Activated CD4-positive, alpha-beta T cell treated with anti-CD3 and anti-CD28 coated beads for 36 hours (primary cell): ENCODE measurements at regions not wholly inside any gene's neighbourhood (a gene's known extent, or its start where the extent isn't known, plus 50 kb on each side); places are given as distances from the start of the nearest gene placed in this dataset.

Experiments used
- ATAC-seq: fragments of 200-7000 bp; cut with Tn5 transposase; one replicate; pipeline ENCODE4 v1.10.0; 2021; ENCODE audit warnings: mild to moderate bottlenecking, moderate library complexity
- CTCF ChIA-PET: fragments of 350-600 bp; sonication (Branson Sonifier 250); formaldehyde crosslinking; loops from one replicate; lab custom pipeline; 2021; ENCODE audit warnings: antibody characterized with exemption; lab: Charles Lee
- POLR2A ChIA-PET: fragments of 350-600 bp; sonication (Branson Sonifier 250); formaldehyde crosslinking; loops from one replicate; lab custom pipeline; 2021; ENCODE audit warnings: antibody characterized with exemption, inconsistent platforms; lab: Charles Lee
- DNase-seq: peaks from one replicate; pipeline ENCODE4 v3.0.0-alpha.2; 2020
- H3K27ac Mint-ChIP-seq: one replicate; pipeline ENCODE4 v1.8.0; 2021; ENCODE audit warnings: mixed read lengths
- H3K27me3 Mint-ChIP-seq: one replicate; pipeline ENCODE4 v1.8.0; 2021; ENCODE audit warnings: mixed read lengths
- H3K36me3 Mint-ChIP-seq: one replicate; pipeline ENCODE4 v1.8.0; 2021; ENCODE audit warnings: low read depth, mixed read lengths
- H3K4me1 Mint-ChIP-seq: one replicate; pipeline ENCODE4 v1.8.0; 2021; ENCODE audit warnings: mixed read lengths
- H3K4me3 Mint-ChIP-seq: one replicate; pipeline ENCODE4 v1.8.0; 2021; ENCODE audit warnings: mild to moderate bottlenecking, moderate library complexity, mixed read lengths
- H3K9me3 Mint-ChIP-seq: one replicate; pipeline ENCODE4 v1.8.0; 2021; ENCODE audit warnings: low read depth, mixed read lengths
- intact Hi-C, 2 experiments: fragments of 100-400 bp; cut with DNase I in 1 of 2; cut with micrococcal nuclease in 1 of 2; formaldehyde crosslinking; loops; one replicate each; pipeline versions ENCODE4 v1.14.2 to v1.15.1; 2022 to 2024; cut with DNase I, micrococcal nuclease

- Mint-ChIP-seq H3K27me3 (peaks cover 21% of the 10 kb centered on the region), H3K27ac (no peak overlapping the region), H3K4me1 (no peaks in the 10 kb centered on the region), H3K9me3 (no peaks in the 10 kb centered on the region), H3K36me3 (no peaks in the 10 kb centered on the region), H3K4me3 (no peak overlapping the region)
- no peak for ATAC-seq
- ChIA-PET POLR2A (no interaction called here), CTCF (interaction anchor here (1.0 kb wide), 1 partner anchor 8 kb away, joined by 3 read pairs; no protein-coding TSS in a partner anchor)
- intact Hi-C loops, result no loop called here
- no peak for DNase-seq
These were observed 50.4 kb upstream of the PRSS23 start for GRCh38 chr11:86749821-86750401.

- intact Hi-C loops, result no loop called here
- H3K36me3 Mint-ChIP-seq, result no peaks in the 10 kb centered on the region
- ChIA-PET POLR2A (no interaction called here), CTCF (interaction anchor here (1.0 kb wide), 1 partner anchor 8 kb away, joined by 3 read pairs; no protein-coding TSS in a partner anchor)
- no peak overlapping the region for H3K4me3 Mint-ChIP-seq
- no peak for DNase-seq
- no peaks in the 10 kb centered on the region for H3K4me1 Mint-ChIP-seq
- no peaks in the 10 kb centered on the region for H3K9me3 Mint-ChIP-seq
- peaks cover 21% of the 10 kb centered on the region for H3K27me3 Mint-ChIP-seq
- ATAC-seq, result no peak
- no peak overlapping the region for H3K27ac Mint-ChIP-seq
These were observed 51.0 kb upstream of the PRSS23 start for GRCh38 chr11:86749376-86749775.

- Mint-ChIP-seq H3K4me1 (peaks cover 5% of the 10 kb centered on the region), H3K27me3 (peaks cover 21% of the 10 kb centered on the region), H3K9me3 (no peaks in the 10 kb centered on the region), H3K36me3 (no peaks in the 10 kb centered on the region), H3K4me3 (no peak overlapping the region), H3K27ac (no peak overlapping the region)
- intact Hi-C loops, result no loop called here
- no peak for ATAC-seq
- ChIA-PET POLR2A (no interaction called here), CTCF (interaction anchor here (0.7 to 1.3 kb wide), 2 partner anchors 61 to 140 kb away, joined by 3 to 8 read pairs; no protein-coding TSS in a partner anchor)
- DNase-seq, result no peak
These were observed 52.0 kb upstream of the PRSS23 start for GRCh38 chr11:86748296-86748695.

- CTCF ChIA-PET, result interaction anchor here (0.7 to 1.3 kb wide), 3 partner anchors 61 to 140 kb away, joined by 3 to 8 read pairs (median 3); no protein-coding TSS in a partner anchor
- no peak for DNase-seq
- intact Hi-C loops, result no loop called here
- Mint-ChIP-seq H3K4me1 (peaks cover 10% of the 10 kb centered on the region), H3K36me3 (no peaks in the 10 kb centered on the region), H3K4me3 (no peak overlapping the region), H3K9me3 (no peaks in the 10 kb centered on the region), H3K27ac (no peak overlapping the region), H3K27me3 (peaks cover 21% of the 10 kb centered on the region)
- POLR2A ChIA-PET, result no interaction called here
- ATAC-seq, result no peak
These were observed 52.5 kb upstream of the PRSS23 start for GRCh38 chr11:86747801-86748200.

GRCh38 chr11:86746514-86746913 lies 53.8 kb upstream of the PRSS23 start:
- Mint-ChIP-seq H3K36me3 (no peaks in the 10 kb centered on the region), H3K27me3 (peaks cover 25% of the 10 kb centered on the region), H3K27ac (no peak overlapping the region), H3K4me1 (peaks cover 17% of the 10 kb centered on the region), H3K4me3 (no peak overlapping the region), H3K9me3 (no peaks in the 10 kb centered on the region)
- POLR2A ChIA-PET, result no interaction called here
- intact Hi-C loops, result no loop called here
- CTCF ChIA-PET, result interaction anchor here (0.6 kb wide), 1 partner anchor 173 kb away, joined by 3 read pairs; no protein-coding TSS in a partner anchor
- ATAC-seq, result no peak
- no peak for DNase-seq

GRCh38 chr11:86745571-86745970 lies 54.8 kb upstream of the PRSS23 start:
- CTCF ChIA-PET, result no interaction called here
- peaks cover 25% of the 10 kb centered on the region for H3K4me1 Mint-ChIP-seq
- ATAC-seq, result no peak
- DNase-seq, result no peak
- intact Hi-C loops, result no loop called here
- H3K9me3 Mint-ChIP-seq, result no peaks in the 10 kb centered on the region
- no peak overlapping the region for H3K4me3 Mint-ChIP-seq
- peaks cover 21% of the 10 kb centered on the region for H3K27me3 Mint-ChIP-seq
- POLR2A ChIA-PET, result no interaction called here
- no peak overlapping the region for H3K27ac Mint-ChIP-seq
- H3K36me3 Mint-ChIP-seq, result no peaks in the 10 kb centered on the region

GRCh38 chr11:86743223-86744118 lies 56.9 kb upstream of the PRSS23 start:
- ATAC-seq, result peak; percentile 90
- H3K27me3 Mint-ChIP-seq, result peaks cover 17% of the 10 kb centered on the region
- DNase-seq, result peak; percentile 76
- H3K36me3 Mint-ChIP-seq, result no peaks in the 10 kb centered on the region
- ChIA-PET CTCF (no interaction called here), POLR2A (no interaction called here)
- no peak overlapping the region for H3K27ac Mint-ChIP-seq
- H3K9me3 Mint-ChIP-seq, result no peaks in the 10 kb centered on the region
- peaks cover 30% of the 10 kb centered on the region for H3K4me1 Mint-ChIP-seq
- H3K4me3 Mint-ChIP-seq, result no peak overlapping the region
- intact Hi-C loops, result loop anchor here (1.0 to 5.0 kb wide), 10 partner anchors 55 to 796 kb away; no protein-coding TSS in a partner anchor

GRCh38 chr11:86741839-86742805 lies 58.2 kb upstream of the PRSS23 start:
- ChIA-PET POLR2A (no interaction called here), CTCF (interaction anchor here (1.0 kb wide), 1 partner anchor 8 kb away, joined by 3 read pairs; no protein-coding TSS in a partner anchor)
- H3K27me3 Mint-ChIP-seq, result peaks cover 14% of the 10 kb centered on the region
- no peak overlapping the region for H3K27ac Mint-ChIP-seq
- ATAC-seq (no peak), DNase-seq (no peak)
- H3K4me1 Mint-ChIP-seq, result peaks cover 30% of the 10 kb centered on the region
- intact Hi-C loops, result loop anchor here (2.0 to 5.0 kb wide), 6 partner anchors 53 to 795 kb away; no protein-coding TSS in a partner anchor
- no peak overlapping the region for H3K4me3 Mint-ChIP-seq
- no peaks in the 10 kb centered on the region for H3K9me3 Mint-ChIP-seq
- H3K36me3 Mint-ChIP-seq, result no peaks in the 10 kb centered on the region

- Mint-ChIP-seq H3K4me1 (peaks cover 30% of the 10 kb centered on the region), H3K4me3 (no peak overlapping the region), H3K27ac (no peak overlapping the region), H3K9me3 (no peaks in the 10 kb centered on the region), H3K27me3 (peaks cover 14% of the 10 kb centered on the region), H3K36me3 (no peaks in the 10 kb centered on the region)
- ChIA-PET POLR2A (no interaction called here), CTCF (interaction anchor here (0.6 to 1.4 kb wide), 3 partner anchors 8 to 356 kb away, joined by 3 to 5 read pairs (median 4); no protein-coding TSS in a partner anchor)
- no peak for ATAC-seq
- DNase-seq, result no peak
- intact Hi-C loops, result loop anchor here in 1 of 2 experiments (5.0 kb wide), 4 partner anchors 104 to 794 kb away; no protein-coding TSS in a partner anchor
These were observed 58.9 kb upstream of the PRSS23 start for GRCh38 chr11:86741484-86741835.

- no peaks in the 10 kb centered on the region for H3K36me3 Mint-ChIP-seq
- DNase-seq, result peak; percentile 60
- peak; percentile 52 for ATAC-seq
- peaks cover 30% of the 10 kb centered on the region for H3K4me1 Mint-ChIP-seq
- intact Hi-C loops, result loop anchor here in 1 of 2 experiments (5.0 kb wide), 4 partner anchors 104 to 794 kb away; no protein-coding TSS in a partner anchor
- no peaks in the 10 kb centered on the region for H3K9me3 Mint-ChIP-seq
- peak overlapping the region; percentile 62 for H3K27ac Mint-ChIP-seq
- H3K27me3 Mint-ChIP-seq, result peaks cover 14% of the 10 kb centered on the region
- H3K4me3 Mint-ChIP-seq, result no peak overlapping the region
- ChIA-PET POLR2A (interaction anchor here (0.5 kb wide), 1 partner anchor 1675 kb away, joined by 4 read pairs; no protein-coding TSS in a partner anchor), CTCF (interaction anchor here (0.6 to 1.4 kb wide), 3 partner anchors 9 to 357 kb away, joined by 3 to 5 read pairs (median 4); no protein-coding TSS in a partner anchor)
These were observed 59.5 kb upstream of the PRSS23 start for GRCh38 chr11:86740628-86741483.
